ENCODE measurements at regions not wholly inside any gene's neighbourhood (a gene's known extent, or its start where the extent isn't known, plus 50 kb on each side); places are given as distances from the start of the nearest gene placed in this dataset.
"Not testable (repeated sequence)": the region's sequence is repeated elsewhere in the genome, so short reads cannot be mapped to it uniquely, and the experiment has no call there.

GRCh38 chr6:27667016-27667656 is 194.2 kb upstream of the ZNF184 start:
- Histone ChIP-seq H3K36me3 (ENCODE audit: control insufficient read depth in 3 of 3, insufficient read depth in 2 of 3, low read depth in 1 of 3, low read length in 3 of 3) (no peaks in the 10 kb centered on the region), H3K27ac (ENCODE audit: low read depth in 1 of 3, low read length in 2 of 3) (no peak overlapping the region), H3K4me1 (ENCODE audit: control insufficient read depth in 3 of 3, insufficient read depth in 2 of 3, low read depth in 1 of 3, low read length in 2 of 3) (no peaks in the 10 kb centered on the region), H3K9me3 (ENCODE audit: control insufficient read depth in 2 of 2, insufficient read depth in 1 of 2, low read depth in 1 of 2, low read length in 1 of 2) (no peaks in the 10 kb centered on the region), H3K27me3 (ENCODE audit: control insufficient read depth in 3 of 3, insufficient read depth in 3 of 3, low read length in 3 of 3) (peaks cover 0 to 67% (median 34%) of the 10 kb centered on the region in 3 donors), H3K4me3 (ENCODE audit: low read depth in 1 of 3, low read length in 3 of 3) (no peak overlapping the region)
- FAIRE-seq (no peak), DNase-seq (peak in 1 of 2 donors; percentile 27)
- WGBS, 3 donors, result 9 to 14% (median 12%) methylated on average over 14 of the region's 14 CpGs

GRCh38 chr6:27662769-27663168 is 189.9 kb upstream of the ZNF184 start:
- H3K9me3 ChIP-seq (ENCODE audit: control insufficient read depth in 2 of 2, insufficient read depth in 1 of 2, low read depth in 1 of 2, low read length in 1 of 2), result no peaks in the 10 kb centered on the region
- no peak for DNase-seq
- no peak overlapping the region for H3K27ac ChIP-seq (ENCODE audit: low read depth in 1 of 3, low read length in 2 of 3)
- H3K36me3 ChIP-seq (ENCODE audit: control insufficient read depth in 3 of 3, insufficient read depth in 2 of 3, low read depth in 1 of 3, low read length in 3 of 3), result no peaks in the 10 kb centered on the region
- H3K4me1 ChIP-seq (ENCODE audit: control insufficient read depth in 3 of 3, insufficient read depth in 2 of 3, low read depth in 1 of 3, low read length in 2 of 3), result no peaks in the 10 kb centered on the region
- 10 to 17% (median 12%) methylated on average over 1 of the region's 1 CpG for WGBS, 3 donors
- FAIRE-seq, result no peak
- H3K4me3 ChIP-seq (ENCODE audit: low read depth in 1 of 3, low read length in 3 of 3), result no peak overlapping the region
- peaks cover 0 to 28% (median 16%) of the 10 kb centered on the region in 3 donors for H3K27me3 ChIP-seq (ENCODE audit: control insufficient read depth in 3 of 3, insufficient read depth in 3 of 3, low read length in 3 of 3)

GRCh38 chr6:27662212-27662611 is 189.3 kb upstream of the ZNF184 start:
- H3K27me3 ChIP-seq (ENCODE audit: control insufficient read depth in 3 of 3, insufficient read depth in 3 of 3, low read length in 3 of 3), result peaks cover 0 to 22% (median 10%) of the 10 kb centered on the region in 3 donors
- DNase-seq; H3K27ac ChIP-seq (ENCODE audit: low read depth in 1 of 3, low read length in 2 of 3); H3K4me3 ChIP-seq (ENCODE audit: low read depth in 1 of 3, low read length in 3 of 3); H3K9me3 ChIP-seq (ENCODE audit: control insufficient read depth in 2 of 2, insufficient read depth in 1 of 2, low read depth in 1 of 2, low read length in 1 of 2); FAIRE-seq; H3K4me1 ChIP-seq (ENCODE audit: control insufficient read depth in 3 of 3, insufficient read depth in 2 of 3, low read depth in 1 of 3, low read length in 2 of 3); H3K36me3 ChIP-seq (ENCODE audit: control insufficient read depth in 3 of 3, insufficient read depth in 2 of 3, low read depth in 1 of 3, low read length in 3 of 3): not testable (repeated sequence)
- WGBS, 3 donors, result 81 to 86% (median 86%) methylated on average over 5 of the region's 5 CpGs

- not testable (repeated sequence) for H3K27ac ChIP-seq (ENCODE audit: low read depth in 1 of 3, low read length in 2 of 3); H3K4me1 ChIP-seq (ENCODE audit: control insufficient read depth in 3 of 3, insufficient read depth in 2 of 3, low read depth in 1 of 3, low read length in 2 of 3); H3K4me3 ChIP-seq (ENCODE audit: low read depth in 1 of 3, low read length in 3 of 3); H3K36me3 ChIP-seq (ENCODE audit: control insufficient read depth in 3 of 3, insufficient read depth in 2 of 3, low read depth in 1 of 3, low read length in 3 of 3); FAIRE-seq; H3K9me3 ChIP-seq (ENCODE audit: control insufficient read depth in 2 of 2, insufficient read depth in 1 of 2, low read depth in 1 of 2, low read length in 1 of 2); DNase-seq
- H3K27me3 ChIP-seq (ENCODE audit: control insufficient read depth in 3 of 3, insufficient read depth in 3 of 3, low read length in 3 of 3), result peaks cover 0 to 17% (median 9%) of the 10 kb centered on the region in 3 donors
- 28 to 64% (median 64%) methylated on average over 29 to 60 of the region's 60 CpGs for WGBS, 3 donors
These were observed 180.4 kb upstream of the ZNF184 start for GRCh38 chr6:27653143-27653825.

- H3K36me3 ChIP-seq (ENCODE audit: control insufficient read depth in 3 of 3, insufficient read depth in 2 of 3, low read depth in 1 of 3, low read length in 3 of 3), result no peaks in the 10 kb centered on the region
- WGBS, 3 donors, result 19 to 21% (median 20%) methylated on average over 7 of the region's 7 CpGs
- FAIRE-seq (no peak), DNase-seq (peak in 1 of 2 donors; percentile 6)
- no peak overlapping the region for H3K4me3 ChIP-seq (ENCODE audit: low read depth in 1 of 3, low read length in 3 of 3)
- peaks cover 0 to 21% (median 9%) of the 10 kb centered on the region in 3 donors for H3K27me3 ChIP-seq (ENCODE audit: control insufficient read depth in 3 of 3, insufficient read depth in 3 of 3, low read length in 3 of 3)
- peaks cover 0 to 5% of the 10 kb centered on the region in 2 donors for H3K9me3 ChIP-seq (ENCODE audit: control insufficient read depth in 2 of 2, insufficient read depth in 1 of 2, low read depth in 1 of 2, low read length in 1 of 2)
- no peak overlapping the region for H3K27ac ChIP-seq (ENCODE audit: low read depth in 1 of 3, low read length in 2 of 3)
- no peaks in the 10 kb centered on the region for H3K4me1 ChIP-seq (ENCODE audit: control insufficient read depth in 3 of 3, insufficient read depth in 2 of 3, low read depth in 1 of 3, low read length in 2 of 3)
These were observed 178.4 kb upstream of the ZNF184 start for GRCh38 chr6:27651371-27651732.

- DNase-seq (peak in 1 of 2 donors; percentile 51), FAIRE-seq (no peak)
- Histone ChIP-seq H3K27me3 (ENCODE audit: control insufficient read depth in 3 of 3, insufficient read depth in 3 of 3, low read length in 3 of 3) (peaks cover 0 to 21% (median 10%) of the 10 kb centered on the region in 3 donors), H3K9me3 (ENCODE audit: control insufficient read depth in 2 of 2, insufficient read depth in 1 of 2, low read depth in 1 of 2, low read length in 1 of 2) (peaks cover 0 to 5% of the 10 kb centered on the region in 2 donors), H3K4me3 (ENCODE audit: low read depth in 1 of 3, low read length in 3 of 3) (no peak overlapping the region), H3K4me1 (ENCODE audit: control insufficient read depth in 3 of 3, insufficient read depth in 2 of 3, low read depth in 1 of 3, low read length in 2 of 3) (no peaks in the 10 kb centered on the region), H3K36me3 (ENCODE audit: control insufficient read depth in 3 of 3, insufficient read depth in 2 of 3, low read depth in 1 of 3, low read length in 3 of 3) (no peaks in the 10 kb centered on the region), H3K27ac (ENCODE audit: low read depth in 1 of 3, low read length in 2 of 3) (no peak overlapping the region)
- WGBS, 3 donors, result 9 to 23% (median 21%) methylated on average over 17 of the region's 17 CpGs
These were observed 177.9 kb upstream of the ZNF184 start for GRCh38 chr6:27650620-27651370.

- Histone ChIP-seq H3K27ac (ENCODE audit: low read depth in 1 of 3, low read length in 2 of 3) (no peak overlapping the region), H3K4me3 (ENCODE audit: low read depth in 1 of 3, low read length in 3 of 3) (no peak overlapping the region), H3K36me3 (ENCODE audit: control insufficient read depth in 3 of 3, insufficient read depth in 2 of 3, low read depth in 1 of 3, low read length in 3 of 3) (no peaks in the 10 kb centered on the region), H3K9me3 (ENCODE audit: control insufficient read depth in 2 of 2, insufficient read depth in 1 of 2, low read depth in 1 of 2, low read length in 1 of 2) (no peaks in the 10 kb centered on the region), H3K4me1 (ENCODE audit: control insufficient read depth in 3 of 3, insufficient read depth in 2 of 3, low read depth in 1 of 3, low read length in 2 of 3) (no peaks in the 10 kb centered on the region), H3K27me3 (ENCODE audit: control insufficient read depth in 3 of 3, insufficient read depth in 3 of 3, low read length in 3 of 3) (peaks cover 0 to 9% (median 8%) of the 10 kb centered on the region in 3 donors)
- WGBS, 3 donors, result 65 to 68% (median 67%) methylated on average over 6 of the region's 6 CpGs
- FAIRE-seq (no peak), DNase-seq (no peak)
These were observed 171.6 kb upstream of the ZNF184 start for GRCh38 chr6:27644528-27644927.

- Histone ChIP-seq H3K36me3 (ENCODE audit: control insufficient read depth in 3 of 3, insufficient read depth in 2 of 3, low read depth in 1 of 3, low read length in 3 of 3) (no peaks in the 10 kb centered on the region), H3K9me3 (ENCODE audit: control insufficient read depth in 2 of 2, insufficient read depth in 1 of 2, low read depth in 1 of 2, low read length in 1 of 2) (no peaks in the 10 kb centered on the region), H3K4me3 (ENCODE audit: low read depth in 1 of 3, low read length in 3 of 3) (no peak overlapping the region), H3K27me3 (ENCODE audit: control insufficient read depth in 3 of 3, insufficient read depth in 3 of 3, low read length in 3 of 3) (peaks cover 0 to 11% (median 11%) of the 10 kb centered on the region in 3 donors), H3K4me1 (ENCODE audit: control insufficient read depth in 3 of 3, insufficient read depth in 2 of 3, low read depth in 1 of 3, low read length in 2 of 3) (no peaks in the 10 kb centered on the region), H3K27ac (ENCODE audit: low read depth in 1 of 3, low read length in 2 of 3) (no peak overlapping the region)
- WGBS, 3 donors, result 88 to 93% (median 91%) methylated on average over 12 of the region's 12 CpGs
- FAIRE-seq (no peak), DNase-seq (no peak)
These were observed 170.0 kb upstream of the ZNF184 start for GRCh38 chr6:27642744-27643456.

All from small intestine (tissue), 7 donors.